Vagina (tissue), 2 donors: ENCODE measurements at regions not wholly inside any gene's neighbourhood (a gene's known extent, or its start where the extent isn't known, plus 50 kb on each side); places are given as distances from the start of the nearest gene placed in this dataset.

Source experiments
- CTCF ChIP-seq, 3 experiments: fragments of 450-650 bp in 2 of 3; fragments of 200-600 bp in 1 of 3; sonication (generic) in 1 of 3; IDR thresholded peaks; one replicate each; pipeline ENCODE4 v1.5.1; 2017 to 2019; ENCODE audit warnings: antibody characterized with exemption in 3 of 3, mild to moderate bottlenecking in 2 of 3, moderate library complexity in 2 of 3
- POLR2A ChIP-seq, 2 donors: fragments of 450-650 bp; IDR thresholded peaks; one replicate each; pipeline ENCODE4 v1.6.1; 2017; ENCODE audit warnings: antibody characterized with exemption in 2 of 2, mild to moderate bottlenecking in 2 of 2, moderate library complexity in 2 of 2

- TF ChIP-seq CTCF (IDR thresholded peaks at IDR 0.05) = no peak
- TF ChIP-seq POLR2A (IDR thresholded peaks at IDR 0.05) = no peak
Measured at GRCh38 chr22:49326558-49326957, 501.1 kb downstream of the BRD1 start.
